H9 (cell line): ENCODE measurements at regions not wholly inside any gene's neighbourhood (a gene's known extent, or its start where the extent isn't known, plus 50 kb on each side); places are given as distances from the start of the nearest gene placed in this dataset.

ENCODE experiments used
- DNase-seq: peaks from one replicate; pipeline ENCODE4 v3.0.0-alpha.2; 2017
- H2AFZ ChIP-seq: one replicate; pipeline ENCODE4 v1.6.1; 2013; ENCODE audit warnings: mild to moderate bottlenecking, low read length, control low read depth, moderate library complexity
- H2AK5ac ChIP-seq: 2 replicates; pipeline ENCODE4 v1.6.1; 2013; ENCODE audit warnings: low read length, control low read depth, mixed read lengths; ENCODE audit not compliant: insufficient read length
- H2BK120ac ChIP-seq: one replicate; pipeline ENCODE4 v1.6.1; 2013; ENCODE audit warnings: low read depth, mild to moderate bottlenecking, low read length, control low read depth, inconsistent platforms; ENCODE audit not compliant: poor library complexity, severe bottlenecking
- H2BK12ac ChIP-seq: 2 replicates; pipeline ENCODE4 v1.6.1; 2013; ENCODE audit warnings: low read length, control low read depth, mixed read lengths, low read depth; ENCODE audit not compliant: insufficient read length
- H2BK15ac ChIP-seq: 2 replicates; pipeline ENCODE4 v1.6.1; 2013; ENCODE audit warnings: low read depth, low read length, control low read depth
- H2BK20ac ChIP-seq: one replicate; pipeline ENCODE4 v1.6.1; 2013; ENCODE audit warnings: low read depth, mild to moderate bottlenecking, low read length, control low read depth, inconsistent platforms; ENCODE audit not compliant: poor library complexity, severe bottlenecking
- H2BK5ac ChIP-seq: 2 replicates; pipeline ENCODE4 v1.6.1; 2013; ENCODE audit warnings: low read length, control low read depth, mixed read lengths; ENCODE audit not compliant: insufficient read length
- H3K14ac ChIP-seq: 2 replicates; pipeline ENCODE4 v1.6.1; 2013; ENCODE audit warnings: low read length, control low read depth; ENCODE audit not compliant: insufficient read depth
- H3K18ac ChIP-seq: 2 replicates; pipeline ENCODE4 v1.6.1; 2013; ENCODE audit warnings: low read depth, mild to moderate bottlenecking, mixed read lengths, low read length, control low read depth; ENCODE audit not compliant: insufficient read length
- H3K23ac ChIP-seq: 2 replicates; pipeline ENCODE4 v1.6.1; 2013; ENCODE audit warnings: low read length, control low read depth, mixed read lengths, low read depth; ENCODE audit not compliant: insufficient read length
- H3K23me2 ChIP-seq: 2 replicates; pipeline ENCODE4 v1.6.1; 2013; ENCODE audit warnings: low read depth, mild to moderate bottlenecking, mixed read lengths, low read length, control low read depth; ENCODE audit not compliant: insufficient read length, poor library complexity, severe bottlenecking
- H3K27ac ChIP-seq: 2 replicates; pipeline ENCODE4 v1.5.1; 2013; ENCODE audit warnings: low read length, control low read depth, mixed read lengths, low read depth; ENCODE audit not compliant: insufficient read length
- H3K27me3 ChIP-seq: 2 replicates; pipeline ENCODE4 v1.6.1; 2013; ENCODE audit warnings: low read length, control low read depth, inconsistent platforms; ENCODE audit not compliant: insufficient read depth
- H3K4ac ChIP-seq: 2 replicates; pipeline ENCODE4 v1.6.1; 2013; ENCODE audit warnings: low read depth, mild to moderate bottlenecking, control low read depth, inconsistent platforms, low read length, moderate library complexity
- H3K4me1 ChIP-seq: 2 replicates; pipeline ENCODE4 v1.6.1; 2013; ENCODE audit warnings: low read length, control low read depth, inconsistent platforms; ENCODE audit not compliant: insufficient read depth
- H3K4me2 ChIP-seq: 2 replicates; pipeline ENCODE4 v1.6.1; 2013; ENCODE audit warnings: low read length, control low read depth, mixed read lengths; ENCODE audit not compliant: insufficient read length, insufficient read depth
- H3K56ac ChIP-seq: 2 replicates; pipeline ENCODE4 v1.6.1; 2013; ENCODE audit warnings: low read depth, mild to moderate bottlenecking, mixed read lengths, low read length, control low read depth; ENCODE audit not compliant: insufficient read length
- H3K79me1 ChIP-seq: 2 replicates; pipeline ENCODE4 v1.6.1; 2013; ENCODE audit warnings: low read depth, mild to moderate bottlenecking, moderate library complexity, low read length, control low read depth, inconsistent platforms; ENCODE audit not compliant: insufficient read depth, poor library complexity, severe bottlenecking
- H3K79me2 ChIP-seq: 2 replicates; pipeline ENCODE4 v1.6.1; 2013; ENCODE audit warnings: low read length, control low read depth, inconsistent platforms; ENCODE audit not compliant: insufficient read depth
- H3K9ac ChIP-seq: 2 replicates; pipeline ENCODE4 v1.6.1; 2013; ENCODE audit warnings: low read length, control low read depth, mixed read lengths; ENCODE audit not compliant: insufficient read length; ENCODE audit errors: extremely low read depth
- H3K9me3 ChIP-seq: one replicate; pipeline ENCODE4 v1.6.1; 2013; ENCODE audit warnings: low read depth, low read length, inconsistent platforms; ENCODE audit not compliant: control insufficient read depth
- H3T11ph ChIP-seq: one replicate; pipeline ENCODE4 v1.6.1; 2013; ENCODE audit warnings: mild to moderate bottlenecking, low read length, control low read depth, inconsistent platforms
- H4K20me1 ChIP-seq: one replicate; pipeline ENCODE4 v1.6.1; 2013; ENCODE audit not compliant: control insufficient read depth, insufficient read length, insufficient read depth
- H4K5ac ChIP-seq: 2 replicates; pipeline ENCODE4 v1.6.1; 2013; ENCODE audit warnings: low read depth, mild to moderate bottlenecking, mixed read lengths, low read length, control low read depth; ENCODE audit not compliant: insufficient read length
- H4K8ac ChIP-seq: replicated peaks from 2 replicates; pipeline ENCODE4 v1.6.1; 2013; ENCODE audit warnings: low read length, control low read depth, mixed read lengths, low read depth; ENCODE audit not compliant: insufficient read length
- H4K91ac ChIP-seq: 2 replicates; pipeline ENCODE4 v1.6.1; 2013; ENCODE audit warnings: low read depth, mild to moderate bottlenecking, moderate library complexity, mixed read lengths, low read length, control low read depth; ENCODE audit not compliant: insufficient read length
- H3K27ac Mint-ChIP-seq, 3 experiments: 2 replicates in 2 of 3; 3 replicates in 1 of 3; pipeline ENCODE4 v1.8.0; 2020 to 2021; ENCODE audit warnings: mixed read lengths in 3 of 3, mild to moderate bottlenecking in 1 of 3, moderate library complexity in 1 of 3
- H3K27me3 Mint-ChIP-seq: 2 replicates; pipeline ENCODE4 v1.8.0; 2021; ENCODE audit warnings: low read depth, mild to moderate bottlenecking, moderate library complexity, mixed read lengths
- H3K36me3 Mint-ChIP-seq, 3 experiments: 2 replicates in 2 of 3; 3 replicates in 1 of 3; pipeline ENCODE4 v1.8.0; 2020 to 2021; ENCODE audit warnings: low read depth in 3 of 3, mixed read lengths in 3 of 3; ENCODE audit not compliant: insufficient read depth in 1 of 3
- H3K4me1 Mint-ChIP-seq, 2 experiments: 2 replicates each; pipeline ENCODE4 v1.8.0; 2020; ENCODE audit warnings: mixed read lengths in 2 of 2
- H3K4me3 Mint-ChIP-seq, 2 experiments: 2 replicates in 1 of 2; 3 replicates in 1 of 2; pipeline ENCODE4 v1.8.0; 2020 to 2021; ENCODE audit warnings: mild to moderate bottlenecking in 2 of 2, mixed read lengths in 2 of 2, moderate library complexity in 1 of 2
- H3K9me3 Mint-ChIP-seq, 2 experiments: 2 replicates in 1 of 2; 3 replicates in 1 of 2; pipeline ENCODE4 v1.8.0; 2020; ENCODE audit warnings: mild to moderate bottlenecking in 2 of 2, mixed read lengths in 2 of 2, moderate library complexity in 1 of 2
- WGBS: extraction: QIAGEN DNeasy Blood & Tissue Kit; methylation state at CpG from one replicate; pipeline ENCODE4 v1.1.7; 2013; ENCODE audit warnings: missing lambda C conversion rate, low lambda C conversion rate, mixed read lengths; ENCODE audit not compliant: insufficient read length; ENCODE audit errors: extremely low coverage; 5-methylcytosine and 5-hydroxymethylcytosine counted together
- TF ChIP-seq, protein P1 (sequence below): fragments of 200-600 bp; sonication (generic); conservative IDR thresholded peaks from 3 replicates; pipeline ENCODE4 v1.8.0; 2021; ENCODE audit warnings: antibody characterized with exemption, mild to moderate bottlenecking

GRCh38 chr12:24270965-24271364 is 321.5 kb upstream of the SOX5 start:
- Histone ChIP-seq H4K20me1 (no peaks in the 10 kb centered on the region), H3K9ac (no peak overlapping the region), H3K4ac (no peak overlapping the region), H3K14ac (no peak overlapping the region), H3K18ac (no peak overlapping the region), H2AK5ac (no peak overlapping the region), H4K8ac (no peak overlapping the region), H3K4me1 (no peaks in the 10 kb centered on the region), H3K27ac (no peak overlapping the region), H3K79me2 (no peaks in the 10 kb centered on the region), H4K5ac (no peak overlapping the region), H3K23ac (no peak overlapping the region), H2BK20ac (no peak overlapping the region), H2BK12ac (no peak overlapping the region), H3K9me3 (no peaks in the 10 kb centered on the region), H2AFZ (no peak overlapping the region), H3K23me2 (no peaks in the 10 kb centered on the region), H3T11ph (no peak overlapping the region), H3K27me3 (no peaks in the 10 kb centered on the region), H3K4me2 (no peak overlapping the region), H2BK5ac (no peak overlapping the region), H3K79me1 (no peaks in the 10 kb centered on the region), H2BK120ac (no peak overlapping the region), H4K91ac (no peak overlapping the region), H3K56ac (no peak overlapping the region), H2BK15ac (no peak overlapping the region)
- no peak overlapping the region for H3K27ac Mint-ChIP-seq
- H3K36me3 Mint-ChIP-seq, result no peaks in the 10 kb centered on the region
- H3K4me3 Mint-ChIP-seq, result no peak overlapping the region
- DNase-seq, result no peak
- H3K4me1 Mint-ChIP-seq, result no peaks in the 10 kb centered on the region
- TF ChIP-seq, protein P1, sequence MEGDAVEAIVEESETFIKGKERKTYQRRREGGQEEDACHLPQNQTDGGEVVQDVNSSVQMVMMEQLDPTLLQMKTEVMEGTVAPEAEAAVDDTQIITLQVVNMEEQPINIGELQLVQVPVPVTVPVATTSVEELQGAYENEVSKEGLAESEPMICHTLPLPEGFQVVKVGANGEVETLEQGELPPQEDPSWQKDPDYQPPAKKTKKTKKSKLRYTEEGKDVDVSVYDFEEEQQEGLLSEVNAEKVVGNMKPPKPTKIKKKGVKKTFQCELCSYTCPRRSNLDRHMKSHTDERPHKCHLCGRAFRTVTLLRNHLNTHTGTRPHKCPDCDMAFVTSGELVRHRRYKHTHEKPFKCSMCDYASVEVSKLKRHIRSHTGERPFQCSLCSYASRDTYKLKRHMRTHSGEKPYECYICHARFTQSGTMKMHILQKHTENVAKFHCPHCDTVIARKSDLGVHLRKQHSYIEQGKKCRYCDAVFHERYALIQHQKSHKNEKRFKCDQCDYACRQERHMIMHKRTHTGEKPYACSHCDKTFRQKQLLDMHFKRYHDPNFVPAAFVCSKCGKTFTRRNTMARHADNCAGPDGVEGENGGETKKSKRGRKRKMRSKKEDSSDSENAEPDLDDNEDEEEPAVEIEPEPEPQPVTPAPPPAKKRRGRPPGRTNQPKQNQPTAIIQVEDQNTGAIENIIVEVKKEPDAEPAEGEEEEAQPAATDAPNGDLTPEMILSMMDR, result no peak
- no CpG with 5 or more reads among the region's 2 CpGs for WGBS
- no peaks in the 10 kb centered on the region for H3K9me3 Mint-ChIP-seq
- H3K27me3 Mint-ChIP-seq, result no peaks in the 10 kb centered on the region
